ENCODE measurements at regions not wholly inside any gene's neighbourhood (a gene's known extent, or its start where the extent isn't known, plus 50 kb on each side); places are given as distances from the start of the nearest gene placed in this dataset.
"Not testable (repeated sequence)": the region's sequence is repeated elsewhere in the genome, so short reads cannot be mapped to it uniquely, and the experiment has no call there.

GRCh38 chr9:11551106-11551505 lies 938.3 kb upstream of the PTPRD start:
- no peak for DNase-seq

- no peak for DNase-seq
These were observed 945.2 kb upstream of the PTPRD start for GRCh38 chr9:11558043-11558442.

GRCh38 chr9:11559001-11559776 lies 946.4 kb upstream of the PTPRD start:
- no peak for DNase-seq

- no peak for DNase-seq
These were observed 964.7 kb upstream of the PTPRD start for GRCh38 chr9:11577522-11577921.

- DNase-seq, result no peak
These were observed 983.0 kb upstream of the PTPRD start for GRCh38 chr9:11595756-11596155.

- DNase-seq, result no peak
These were observed 1005.5 kb upstream of the PTPRD start for GRCh38 chr9:11618241-11618805.

GRCh38 chr9:11632691-11633090 lies 1019.9 kb upstream of the PTPRD start:
- no peak for DNase-seq

- DNase-seq, result no peak
These were observed 1034.0 kb upstream of the PTPRD start for GRCh38 chr9:11646831-11647230.

GRCh38 chr9:11653867-11654266 lies 1039.3 kb upstream of the TYRP1 start:
- no peak for DNase-seq

GRCh38 chr9:11663913-11664312 lies 1029.3 kb upstream of the TYRP1 start:
- DNase-seq, result no peak

GRCh38 chr9:11676821-11677220 lies 1016.4 kb upstream of the TYRP1 start:
- no peak for DNase-seq

- DNase-seq, result no peak
These were observed 1006.5 kb upstream of the TYRP1 start for GRCh38 chr9:11686733-11687132.

GRCh38 chr9:11697126-11697525 lies 996.1 kb upstream of the TYRP1 start:
- no peak for DNase-seq

- no peak for DNase-seq
These were observed 991.5 kb upstream of the TYRP1 start for GRCh38 chr9:11701706-11702105.

GRCh38 chr9:11702548-11702947 lies 990.6 kb upstream of the TYRP1 start:
- no peak for DNase-seq

GRCh38 chr9:11704198-11704597 lies 989.0 kb upstream of the TYRP1 start:
- DNase-seq, result not testable (repeated sequence)

GRCh38 chr9:11708899-11709298 lies 984.3 kb upstream of the TYRP1 start:
- no peak for DNase-seq

GRCh38 chr9:11709567-11709966 lies 983.6 kb upstream of the TYRP1 start:
- DNase-seq, result no peak

GRCh38 chr9:11713077-11713476 lies 980.1 kb upstream of the TYRP1 start:
- DNase-seq, result no peak

- DNase-seq, result no peak
These were observed 970.2 kb upstream of the TYRP1 start for GRCh38 chr9:11722957-11723356.

- no peak for DNase-seq
These were observed 966.5 kb upstream of the TYRP1 start for GRCh38 chr9:11726659-11727058.

GRCh38 chr9:11735391-11735790 lies 957.8 kb upstream of the TYRP1 start:
- no peak for DNase-seq

- no peak for DNase-seq
These were observed 950.7 kb upstream of the TYRP1 start for GRCh38 chr9:11742471-11742870.

- no peak for DNase-seq
These were observed 949.8 kb upstream of the TYRP1 start for GRCh38 chr9:11743356-11743755.

GRCh38 chr9:11749396-11749795 lies 943.8 kb upstream of the TYRP1 start:
- DNase-seq, result no peak
